Upper lobe of left lung (tissue), 4 donors: ENCODE measurements at regions not wholly inside any gene's neighbourhood (a gene's known extent, or its start where the extent isn't known, plus 50 kb on each side); places are given as distances from the start of the nearest gene placed in this dataset.

Experiments
- CTCF ChIP-seq, 6 experiments: fragments of 450-650 bp in 4 of 6; fragments of 200-600 bp in 2 of 6; sonication (generic) in 2 of 6; IDR thresholded peaks; one replicate each; pipeline ENCODE4 v1.5.1; 2016 to 2019; ENCODE audit warnings: antibody characterized with exemption in 6 of 6
- EP300 ChIP-seq, 4 donors: sonication (generic); formaldehyde crosslinking; IDR thresholded peaks; one replicate each; pipeline ENCODE4 v1.5.1; 2017; ENCODE audit warnings: antibody characterized with exemption in 4 of 4, control low read depth in 2 of 4
- POLR2A ChIP-seq, 4 donors: fragments of 450-650 bp; IDR thresholded peaks; one replicate each; pipeline ENCODE4 v1.5.1; 2016 to 2017; ENCODE audit warnings: antibody characterized with exemption in 4 of 4, mild to moderate bottlenecking in 2 of 4
- POLR2AphosphoS5 ChIP-seq, 2 donors: sonication (generic); formaldehyde crosslinking; IDR thresholded peaks; one replicate each; pipeline ENCODE4 v1.5.1; 2017; ENCODE audit warnings: antibody characterized with exemption in 2 of 2

GRCh38 chr10:57053530-57053929 is 692.5 kb upstream of the ZWINT start:
- TF ChIP-seq CTCF (IDR thresholded peaks at IDR 0.05) (no peak), EP300 (IDR thresholded peaks at IDR 0.05) (no peak), POLR2A (IDR thresholded peaks at IDR 0.05) (no peak), POLR2AphosphoS5 (IDR thresholded peaks at IDR 0.05) (no peak)
